ENCODE measurements at regions not wholly inside any gene's neighbourhood (a gene's known extent, or its start where the extent isn't known, plus 50 kb on each side); places are given as distances from the start of the nearest gene placed in this dataset.
"Not testable (repeated sequence)": the region's sequence is repeated elsewhere in the genome, so short reads cannot be mapped to it uniquely, and the experiment has no call there.

GRCh38 chr3:96538186-96538585 is 276.2 kb upstream of the EPHA6 start:
- H3K4me3 ChIP-seq (ENCODE audit: low read depth, poor library complexity, severe bottlenecking), result no peak overlapping the region
- DNase-seq (ENCODE audit: low spot score in 2 of 2), result no peak
- TF ChIP-seq, protein P1, sequence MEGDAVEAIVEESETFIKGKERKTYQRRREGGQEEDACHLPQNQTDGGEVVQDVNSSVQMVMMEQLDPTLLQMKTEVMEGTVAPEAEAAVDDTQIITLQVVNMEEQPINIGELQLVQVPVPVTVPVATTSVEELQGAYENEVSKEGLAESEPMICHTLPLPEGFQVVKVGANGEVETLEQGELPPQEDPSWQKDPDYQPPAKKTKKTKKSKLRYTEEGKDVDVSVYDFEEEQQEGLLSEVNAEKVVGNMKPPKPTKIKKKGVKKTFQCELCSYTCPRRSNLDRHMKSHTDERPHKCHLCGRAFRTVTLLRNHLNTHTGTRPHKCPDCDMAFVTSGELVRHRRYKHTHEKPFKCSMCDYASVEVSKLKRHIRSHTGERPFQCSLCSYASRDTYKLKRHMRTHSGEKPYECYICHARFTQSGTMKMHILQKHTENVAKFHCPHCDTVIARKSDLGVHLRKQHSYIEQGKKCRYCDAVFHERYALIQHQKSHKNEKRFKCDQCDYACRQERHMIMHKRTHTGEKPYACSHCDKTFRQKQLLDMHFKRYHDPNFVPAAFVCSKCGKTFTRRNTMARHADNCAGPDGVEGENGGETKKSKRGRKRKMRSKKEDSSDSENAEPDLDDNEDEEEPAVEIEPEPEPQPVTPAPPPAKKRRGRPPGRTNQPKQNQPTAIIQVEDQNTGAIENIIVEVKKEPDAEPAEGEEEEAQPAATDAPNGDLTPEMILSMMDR (IDR thresholded peaks at IDR 0.05), result no peak
- TF ChIP-seq POLR2A (IDR thresholded peaks at IDR 0.05), result no peak
- 53 to 69% methylated on average over 1 of the region's 1 CpG for WGBS, 2 donors
- intact Hi-C loops (cut with DNase I; ENCODE audit: low total_unique reads), result no loop called here

GRCh38 chr3:96548073-96548472 is 266.3 kb upstream of the EPHA6 start:
- DNase-seq (ENCODE audit: low spot score in 2 of 2), result no peak
- H3K4me3 ChIP-seq (ENCODE audit: low read depth, poor library complexity, severe bottlenecking), result no peak overlapping the region
- no peak for TF ChIP-seq POLR2A (IDR thresholded peaks at IDR 0.05)
- TF ChIP-seq, protein P1 (IDR thresholded peaks at IDR 0.05), result no peak
- WGBS, 2 donors, result 48 to 54% methylated on average over 3 of the region's 3 CpGs
- intact Hi-C loops (cut with DNase I; ENCODE audit: low total_unique reads), result no loop called here

DNA sequence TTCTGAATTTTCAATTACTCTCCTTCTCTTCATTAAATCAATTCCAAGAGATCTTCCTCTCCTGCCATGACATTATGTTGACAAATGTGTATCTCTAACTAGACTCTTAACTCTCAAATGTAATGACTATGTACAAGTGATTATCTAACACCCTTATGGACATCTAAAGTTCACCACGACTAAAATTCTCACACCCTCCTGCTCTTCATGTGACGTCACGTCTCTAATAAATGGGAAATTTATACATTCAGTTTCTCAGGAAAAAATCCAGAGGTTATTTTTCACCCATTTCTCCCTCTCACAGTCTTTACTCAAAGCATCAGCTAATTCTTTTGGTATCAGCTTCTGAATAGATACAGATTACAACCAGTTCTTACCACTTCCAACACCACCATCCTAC is 237.5 kb upstream of the EPHA6 start:
- intact Hi-C loops (cut with DNase I; ENCODE audit: low total_unique reads), result no loop called here
- TF ChIP-seq POLR2A (IDR thresholded peaks at IDR 0.05), result no peak
- TF ChIP-seq, protein P1 (IDR thresholded peaks at IDR 0.05), result no peak
- DNase-seq (ENCODE audit: low spot score in 2 of 2), result no peak
- H3K4me3 ChIP-seq (ENCODE audit: low read depth, poor library complexity, severe bottlenecking), result no peak overlapping the region
- WGBS, 2 donors, result 85 to 88% methylated on average over 3 of the region's 3 CpGs

DNA sequence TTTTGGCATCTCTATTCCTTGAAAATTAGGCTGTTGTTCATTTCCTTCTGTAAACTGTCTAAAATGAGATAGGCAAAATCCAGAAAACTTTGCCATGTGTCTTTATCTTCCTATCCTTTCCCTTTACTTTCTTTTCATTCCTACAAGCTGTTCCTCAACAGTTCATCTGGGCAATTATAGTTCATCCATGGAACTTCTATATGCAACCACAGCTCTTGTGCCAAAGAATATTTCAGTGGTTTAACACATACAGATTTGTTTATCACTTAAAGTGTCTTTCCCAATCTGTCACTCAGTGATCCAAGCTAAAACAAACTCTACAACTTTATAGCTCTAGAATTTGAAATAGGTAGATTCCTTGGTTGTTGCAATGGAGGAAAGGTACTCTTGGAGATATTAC is 230.3 kb upstream of the EPHA6 start:
- no peak overlapping the region for H3K4me3 ChIP-seq (ENCODE audit: low read depth, poor library complexity, severe bottlenecking)
- TF ChIP-seq, protein P1 (IDR thresholded peaks at IDR 0.05), result no peak
- TF ChIP-seq POLR2A (IDR thresholded peaks at IDR 0.05), result no peak
- intact Hi-C loops (cut with DNase I; ENCODE audit: low total_unique reads), result no loop called here
- no peak for DNase-seq (ENCODE audit: low spot score in 2 of 2)

DNA sequence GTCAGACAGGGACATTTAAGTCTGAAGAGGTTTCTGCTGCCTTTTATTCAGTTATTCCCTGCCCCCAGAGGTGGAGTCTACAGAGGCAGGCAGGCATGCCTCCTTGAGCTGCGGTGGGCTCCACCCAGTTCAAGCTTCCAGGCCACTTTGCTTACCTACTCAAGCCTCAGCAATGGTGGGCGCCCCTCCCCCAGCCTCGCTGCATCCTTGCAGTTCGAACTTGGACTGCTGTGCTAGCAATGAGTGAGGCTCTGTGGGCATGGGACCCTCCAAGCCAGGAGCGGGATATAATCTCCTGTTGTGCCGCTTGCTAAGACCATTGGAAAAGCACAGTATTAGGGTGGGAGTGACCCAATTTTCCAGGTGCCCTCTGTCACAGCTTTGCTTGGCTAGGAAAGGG is 207.5 kb upstream of the EPHA6 start:
- intact Hi-C loops (cut with DNase I; ENCODE audit: low total_unique reads); DNase-seq (ENCODE audit: low spot score in 2 of 2); H3K4me3 ChIP-seq (ENCODE audit: low read depth, poor library complexity, severe bottlenecking): not testable (repeated sequence)
- WGBS, 2 donors, result 76 to 81% methylated on average over 6 of the region's 6 CpGs

DNA sequence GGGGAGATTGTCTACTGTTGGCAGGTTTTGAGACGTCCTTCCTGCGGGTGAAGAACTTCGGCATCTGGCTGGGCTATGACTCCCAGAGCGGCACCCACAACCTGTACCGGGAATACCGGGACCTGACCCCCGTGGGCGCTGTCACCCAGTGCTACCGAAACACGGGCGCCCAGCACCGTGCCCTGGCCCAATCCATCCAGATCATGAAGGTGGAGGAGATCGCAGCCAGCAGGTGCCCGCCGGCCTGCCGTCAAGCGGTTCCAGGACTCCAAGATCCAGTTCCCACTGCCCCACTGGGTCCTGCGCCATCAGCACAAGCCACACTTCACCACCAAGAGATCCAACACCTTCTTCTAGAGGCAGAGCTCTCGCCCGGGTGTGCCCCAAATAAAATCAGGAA is 194.9 kb upstream of the EPHA6 start:
- H3K4me3 ChIP-seq (ENCODE audit: low read depth, poor library complexity, severe bottlenecking), result no peak overlapping the region
- DNase-seq (ENCODE audit: low spot score in 2 of 2), result no peak
- 93 to 95% methylated on average over 20 of the region's 20 CpGs for WGBS, 2 donors
- TF ChIP-seq, protein P1 (IDR thresholded peaks at IDR 0.05), result no peak
- no peak for TF ChIP-seq POLR2A (IDR thresholded peaks at IDR 0.05)
- intact Hi-C loops (cut with DNase I; ENCODE audit: low total_unique reads), result no loop called here
